Heart left ventricle (tissue), 16 donors: ENCODE measurements at regions not wholly inside any gene's neighbourhood (a gene's known extent, or its start where the extent isn't known, plus 50 kb on each side); places are given as distances from the start of the nearest gene placed in this dataset.

Experiments used
- ATAC-seq, 4 donors: fragments of 200-7000 bp; cut with Tn5 transposase; one replicate each; pipeline ENCODE4 v1.9.1; 2020 to 2022; ENCODE audit warnings: moderate library complexity in 4 of 4, mild to moderate bottlenecking in 3 of 4, moderate number of reproducible peaks in 1 of 4
- DNase-seq, 5 donors: peaks; one replicate each; pipeline ENCODE4 v3.0.0-alpha.2; 2020
- H3K27ac ChIP-seq, 12 donors: fragments of 200-600 bp; sonication (generic) in 4 of 12; one replicate each; pipeline versions ENCODE4 v1.5.0 to v1.8.0; 2016 to 2022; ENCODE audit warnings: mild to moderate bottlenecking in 2 of 12
- H3K27me3 ChIP-seq, 9 donors: fragments of 200-600 bp; sonication (generic) in 2 of 9; one replicate each; pipeline versions ENCODE4 v1.5.1 to v1.8.0; 2016 to 2022; ENCODE audit warnings: mild to moderate bottlenecking in 3 of 9
- H3K36me3 ChIP-seq, 9 donors: fragments of 200-600 bp; sonication (generic) in 2 of 9; one replicate each; pipeline versions ENCODE4 v1.5.0 to v1.8.0; 2018 to 2022; ENCODE audit warnings: mild to moderate bottlenecking in 2 of 9
- H3K4me1 ChIP-seq, 12 donors: fragments of 200-600 bp; sonication (generic) in 4 of 12; one replicate each; pipeline versions ENCODE4 v1.5.0 to v1.8.0; 2016 to 2022; ENCODE audit warnings: mild to moderate bottlenecking in 3 of 12
- H3K4me3 ChIP-seq, 12 donors: fragments of 200-600 bp; sonication (generic) in 4 of 12; one replicate each; pipeline versions ENCODE4 v1.5.0 to v1.8.0; 2017 to 2022; ENCODE audit warnings: mild to moderate bottlenecking in 9 of 12, moderate library complexity in 4 of 12
- H3K9me3 ChIP-seq, 12 donors: fragments of 200-600 bp; sonication (generic) in 4 of 12; one replicate each; pipeline versions ENCODE4 v1.5.0 to v1.8.0; 2016 to 2022; ENCODE audit warnings: mild to moderate bottlenecking in 1 of 12
- CTCF ChIP-seq, 12 donors: fragments of 200-600 bp; sonication (generic) in 4 of 12; IDR thresholded peaks; one replicate each; pipeline versions ENCODE4 v1.5.0 to v1.8.0; 2018 to 2022; ENCODE audit warnings: antibody characterized with exemption in 12 of 12, mild to moderate bottlenecking in 5 of 12
- POLR2A ChIP-seq, 2 donors: fragments of 450-650 bp; IDR thresholded peaks; one replicate each; pipeline ENCODE4 v1.6.1; 2017; ENCODE audit warnings: antibody characterized with exemption in 2 of 2, mild to moderate bottlenecking in 2 of 2, moderate library complexity in 2 of 2
- WGBS, 4 donors: extraction: QIAGEN DNeasy Blood & Tissue Kit in 2 of 4; methylation state at CpG; one replicate each; pipeline versions ENCODE4 v1.1.5 to v1.1.7; 2013 to 2018; 5-methylcytosine and 5-hydroxymethylcytosine counted together
- intact Hi-C, 10 donors: fragments of 100-400 bp; cut with DNase I; formaldehyde crosslinking; loops; one replicate each; pipeline versions ENCODE4 v1.11.1 to v1.14.2; 2022
- donor health status: ischemic (EF 13 %, LVEDD 7.1; RV severe dilation, severe dysfunction).
- donor health status: healthy with polysubstance abuse.
- donor health status: DM: no; HTN: yes; CAD: no.
- donor health status: DM: no; HTN: no; CAD: no.
- donor health status: ischemic (EF 25% LVEDD 6.9; RV normal size, moderate dysfunction).
- donor health status: ischemic (EF 25% LVEDD 5.7; RV mildly dilated, moderate dysfunction).
- donor health status: healthy.
- donor health status: DM: yes; HTN: yes; CAD: no.
- donor health status: ischemic (EF 35%, LVEDD 5.7; RV mildly dilated, moderate dysfunction).
- donor health status: nonischemic (EF 11% LVEDD 7.7; RV severe dilation, severe dysfunction).
- donor health status: DM: yes; HTN: yes; CAD: no.
- donor health status: PGD.
- donor health status: ischemic (EF 29% LVEDD 5.4; RV normal size, mild dysfunction).
- donor health status: nonischemic (EF 23%, LVEDD 6.1; RV moderate dilation, normal function).

- Histone ChIP-seq H3K4me3 (no peak overlapping the region), H3K27me3 (no peaks in the 10 kb centered on the region), H3K4me1 (no peaks in the 10 kb centered on the region), H3K9me3 (peaks cover 0 to 8% (median 0%) of the 10 kb centered on the region in 12 donors), H3K27ac (no peak overlapping the region), H3K36me3 (no peaks in the 10 kb centered on the region)
- TF ChIP-seq CTCF (IDR thresholded peaks at IDR 0.05) (no peak), POLR2A (IDR thresholded peaks at IDR 0.05) (no peak)
- ATAC-seq, result no peak
- no peak for DNase-seq
- intact Hi-C loops, result no loop called here
- WGBS, 4 donors, result 69 to 78% (median 74%) methylated on average over 5 of the region's 5 CpGs
Measured at GRCh38 chr5:27465140-27465539, 426.8 kb upstream of the CDH9 start.

- Histone ChIP-seq H3K4me3 (no peak overlapping the region), H3K27me3 (no peaks in the 10 kb centered on the region), H3K27ac (no peak overlapping the region), H3K9me3 (peaks cover 0 to 8% (median 0%) of the 10 kb centered on the region in 12 donors), H3K36me3 (no peaks in the 10 kb centered on the region), H3K4me1 (no peaks in the 10 kb centered on the region)
- WGBS, 4 donors, result 76 to 82% (median 78%) methylated on average over 8 of the region's 8 CpGs
- ATAC-seq (no peak), DNase-seq (no peak)
- TF ChIP-seq CTCF (IDR thresholded peaks at IDR 0.05) (no peak), POLR2A (IDR thresholded peaks at IDR 0.05) (no peak)
- intact Hi-C loops, result no loop called here
Measured at GRCh38 chr5:27463446-27464149, 425.2 kb upstream of the CDH9 start.

- intact Hi-C loops, result no loop called here
- no peak for ATAC-seq
- Histone ChIP-seq H3K27ac (no peak overlapping the region), H3K4me3 (no peak overlapping the region), H3K4me1 (no peaks in the 10 kb centered on the region), H3K36me3 (no peaks in the 10 kb centered on the region), H3K27me3 (no peaks in the 10 kb centered on the region), H3K9me3 (peaks cover 0 to 8% (median 0%) of the 10 kb centered on the region in 12 donors)
- 70 to 83% (median 80%) methylated on average over 7 of the region's 7 CpGs for WGBS, 4 donors
- DNase-seq, result no peak
- TF ChIP-seq POLR2A (IDR thresholded peaks at IDR 0.05), result no peak
- TF ChIP-seq CTCF (IDR thresholded peaks at IDR 0.05), result no peak
Measured at GRCh38 chr5:27462936-27463335, 424.6 kb upstream of the CDH9 start.

GRCh38 chr5:27458287-27458686, 419.9 kb upstream of the CDH9 start:
- WGBS, 4 donors, result 63 to 75% (median 72%) methylated on average over 1 of the region's 1 CpG
- intact Hi-C loops, result no loop called here
- Histone ChIP-seq H3K4me1 (no peaks in the 10 kb centered on the region), H3K36me3 (no peaks in the 10 kb centered on the region), H3K27me3 (no peaks in the 10 kb centered on the region), H3K4me3 (no peak overlapping the region), H3K27ac (no peak overlapping the region), H3K9me3 (peaks cover 0 to 7% (median 0%) of the 10 kb centered on the region in 12 donors)
- ATAC-seq, result no peak
- no peak for TF ChIP-seq POLR2A (IDR thresholded peaks at IDR 0.05)
- TF ChIP-seq CTCF (IDR thresholded peaks at IDR 0.05), result no peak
- no peak for DNase-seq
